ENCODE measurements at regions not wholly inside any gene's neighbourhood (a gene's known extent, or its start where the extent isn't known, plus 50 kb on each side); places are given as distances from the start of the nearest gene placed in this dataset.

GRCh38 chr3:30535525-30535924 lies 70.9 kb upstream of the TGFBR2 start:
- POLR2A ChIA-PET (ENCODE audit: unreplicated experiment): no interaction called here
- no peak for DNase-seq

More at GRCh38 chr3:30535525-30535924, 70.9 kb upstream of the TGFBR2 start:
- Histone ChIP-seq H3K9ac (ENCODE audit: low read depth, low read length) (no peak overlapping the region), H3K36me3 (ENCODE audit: control insufficient read depth, insufficient read depth, low read length) (no peaks in the 10 kb centered on the region), H2AK9ac (replicated peaks; ENCODE audit: low read depth, low read length, poor library complexity) (no peak overlapping the region), H4K20me1 (ENCODE audit: insufficient read depth, low read length) (no peaks in the 10 kb centered on the region), H3K79me1 (ENCODE audit: low read depth in 1 of 2, low read length in 2 of 2) (no peaks in the 10 kb centered on the region), H3K9me1 (ENCODE audit: insufficient read depth, low read length) (no peaks in the 10 kb centered on the region), H4K91ac (ENCODE audit: insufficient read depth, low read depth, low read length) (no peak overlapping the region), H3K4me3 (ENCODE audit: insufficient read depth, low read depth, low read length) (no peak overlapping the region), H3K27me3 (ENCODE audit: control insufficient read depth, insufficient read depth, low read length) (no peaks in the 10 kb centered on the region), H2BK5ac (ENCODE audit: low read depth, low read length, poor library complexity, severe bottlenecking) (no peak overlapping the region), H2BK15ac (ENCODE audit: low read depth, low read length) (no peak overlapping the region), H3K4me1 (ENCODE audit: control insufficient read depth, insufficient read depth, low read length) (peaks cover 5% of the 10 kb centered on the region; the same call in 1 of the 2 replicates), H2AFZ (replicated peaks; ENCODE audit: low read length, poor library complexity) (no peak overlapping the region), H4K5ac (ENCODE audit: low read depth, low read length) (no peak overlapping the region), H3K14ac (replicated peaks; ENCODE audit: low read depth, low read length) (no peak overlapping the region), H3K56ac (ENCODE audit: extremely low read depth, insufficient read depth, low read length) (no peak overlapping the region), H2AK5ac (ENCODE audit: low read depth, low read length) (no peak overlapping the region), H3K4me2 (ENCODE audit: low read depth, low read length) (no peak overlapping the region), H4K8ac (ENCODE audit: low read depth in 2 of 2, low read length in 2 of 2) (no peak overlapping the region), H3K18ac (ENCODE audit: low read depth, low read length) (no peak overlapping the region), H2BK20ac (ENCODE audit: low read depth, low read length) (no peak overlapping the region), H3K4ac (ENCODE audit: low read depth, low read length) (no peak overlapping the region), H3K9me3 (ENCODE audit: control insufficient read depth, insufficient read depth, low read length) (no peaks in the 10 kb centered on the region), H2BK120ac (ENCODE audit: low read depth, low read length) (no peak overlapping the region), H3K27ac (ENCODE audit: insufficient read depth, low read length) (no peak overlapping the region), H3K23ac (ENCODE audit: low read depth, low read length) (no peak overlapping the region)
- in situ Hi-C loops (cut with MboI; ENCODE audit: low sequenced_read_pairs) (no loop called here), dilution Hi-C loops (cut with HindIII; ENCODE audit: low sequenced_read_pairs, unreplicated experiment) (no loop called here), intact Hi-C loops (cut with micrococcal nuclease) (no loop called here)
- 100% methylated on average over 1 of the region's 1 CpG; no CpG with 5 or more reads in 1 of the 2 experiments for WGBS, 2 experiments (ENCODE audit: extremely low coverage in 2 of 2, insufficient read length in 1 of 2)
- TF ChIP-seq CEBPB (IDR thresholded peaks at IDR 0.05; ENCODE audit: low read depth, low read length) (no peak), RAD21 (IDR thresholded peaks at IDR 0.05; ENCODE audit: low read length) (no peak), SMC3 (IDR thresholded peaks at IDR 0.05; ENCODE audit: low read depth, low read length) (no peak)
- ATAC-seq (ENCODE audit: low read depth): no peak
- BruUV-seq (replicated peaks): no TSS peak
- CTCF ChIA-PET: no interaction called here

Measured in IMR-90 (cell line).